Astrocyte (in vitro differentiated cells and primary cell): ENCODE measurements at regions not wholly inside any gene's neighbourhood (a gene's known extent, or its start where the extent isn't known, plus 50 kb on each side); places are given as distances from the start of the nearest gene placed in this dataset.

ENCODE experiments used
- DNase-seq: peaks from one replicate; pipeline ENCODE4 v3.0.0-alpha.2; 2010; ENCODE audit warnings: low read depth
- FAIRE-seq: peaks from 2 replicates; lab custom pipeline; 2011; peaks lifted over from hg19 to GRCh38; lab: Jason Lieb, UNC
- H2AFZ ChIP-seq: 2 replicates; pipeline ENCODE4 v1.6.0; 2012; ENCODE audit warnings: low read depth, low read length, inconsistent platforms
- H3K27ac ChIP-seq: 2 replicates; pipeline ENCODE4 v1.5.1; 2011; ENCODE audit warnings: low read depth, low read length, inconsistent platforms
- H3K27me3 ChIP-seq: 2 replicates; pipeline ENCODE4 v1.6.0; 2011; ENCODE audit warnings: low read length, inconsistent platforms; ENCODE audit not compliant: insufficient read depth
- H3K36me3 ChIP-seq: 2 replicates; pipeline ENCODE4 v1.5.1; 2011; ENCODE audit warnings: low read length, inconsistent platforms; ENCODE audit not compliant: insufficient read depth
- H3K4me1 ChIP-seq: 2 replicates; pipeline ENCODE4 v1.5.1; 2011; ENCODE audit warnings: low read length, inconsistent platforms; ENCODE audit not compliant: insufficient read depth
- H3K4me2 ChIP-seq: 2 replicates; pipeline ENCODE4 v1.6.0; 2012; ENCODE audit warnings: low read length, inconsistent platforms
- H3K4me3 ChIP-seq: 2 replicates; pipeline ENCODE4 v1.5.1; 2011; ENCODE audit warnings: low read depth, mild to moderate bottlenecking, low read length, inconsistent platforms; ENCODE audit not compliant: insufficient read depth
- H3K79me2 ChIP-seq: 2 replicates; pipeline ENCODE4 v1.6.0; 2012; ENCODE audit warnings: mild to moderate bottlenecking, low read length, inconsistent platforms; ENCODE audit not compliant: insufficient read depth
- H3K9ac ChIP-seq: 2 replicates; pipeline ENCODE4 v1.6.0; 2012; ENCODE audit warnings: mild to moderate bottlenecking, low read length, inconsistent platforms
- H3K9me3 ChIP-seq: 2 replicates; pipeline ENCODE4 v1.5.1; 2012; ENCODE audit warnings: low read depth, mild to moderate bottlenecking, low read length, inconsistent platforms; ENCODE audit not compliant: insufficient read depth
- H4K20me1 ChIP-seq: 2 replicates; pipeline ENCODE4 v1.6.0; 2012; ENCODE audit warnings: low read length, inconsistent platforms; ENCODE audit not compliant: insufficient read depth
- H3K27ac Mint-ChIP-seq: one replicate; pipeline ENCODE4 v1.8.0; 2021; ENCODE audit warnings: mild to moderate bottlenecking, mixed read lengths; ENCODE audit not compliant: unreplicated experiment
- H3K27me3 Mint-ChIP-seq: one replicate; pipeline ENCODE4 v1.8.0; 2021; ENCODE audit warnings: low read depth, mixed read lengths; ENCODE audit not compliant: unreplicated experiment
- H3K36me3 Mint-ChIP-seq: one replicate; pipeline ENCODE4 v1.8.0; 2021; ENCODE audit warnings: low read depth, mixed read lengths; ENCODE audit not compliant: unreplicated experiment
- H3K4me1 Mint-ChIP-seq: one replicate; pipeline ENCODE4 v1.8.0; 2021; ENCODE audit warnings: low read depth, mixed read lengths; ENCODE audit not compliant: unreplicated experiment
- H3K4me3 Mint-ChIP-seq: one replicate; pipeline ENCODE4 v1.8.0; 2021; ENCODE audit warnings: mild to moderate bottlenecking, moderate library complexity, mixed read lengths; ENCODE audit not compliant: unreplicated experiment
- H3K9me3 Mint-ChIP-seq: one replicate; pipeline ENCODE4 v1.8.0; 2021; ENCODE audit warnings: mild to moderate bottlenecking, mixed read lengths; ENCODE audit not compliant: unreplicated experiment
- CTCF ChIP-seq: IDR thresholded peaks from 2 replicates; pipeline ENCODE4 v1.5.1; 2011; ENCODE audit warnings: low read depth, mild to moderate bottlenecking, inconsistent platforms, low read length, moderate library complexity; ENCODE audit not compliant: insufficient read depth
- EZH2 ChIP-seq: IDR thresholded peaks from 2 replicates; pipeline ENCODE4 v1.6.1; 2012; ENCODE audit warnings: mild to moderate bottlenecking, low read length, inconsistent platforms; ENCODE audit not compliant: insufficient read depth

- no peaks in the 10 kb centered on the region for H4K20me1 ChIP-seq
- Mint-ChIP-seq H3K4me3 (no peak overlapping the region), H3K9me3 (no peaks in the 10 kb centered on the region), H3K36me3 (no peaks in the 10 kb centered on the region), H3K27me3 (no peaks in the 10 kb centered on the region), H3K4me1 (peaks cover 20% of the 10 kb centered on the region), H3K27ac (peak overlapping the region; percentile 73)
- H3K27me3 ChIP-seq, result no peaks in the 10 kb centered on the region
- DNase-seq (no peak), FAIRE-seq (no peak)
- H3K27ac ChIP-seq, result no peak overlapping the region
- TF ChIP-seq EZH2 (no peak), CTCF (no peak)
- no peaks in the 10 kb centered on the region for H3K36me3 ChIP-seq
- H3K4me2 ChIP-seq, result no peak overlapping the region
- H3K4me3 ChIP-seq, result no peak overlapping the region
- H3K9ac ChIP-seq, result no peak overlapping the region
- H3K4me1 ChIP-seq, result peaks cover 10% of the 10 kb centered on the region
- H3K79me2 ChIP-seq, result no peaks in the 10 kb centered on the region
- no peaks in the 10 kb centered on the region for H3K9me3 ChIP-seq
- H2AFZ ChIP-seq, result no peak overlapping the region
Measured at GRCh38 chr14:53849549-53849948, 107.1 kb downstream of the BMP4 start.

DNA sequence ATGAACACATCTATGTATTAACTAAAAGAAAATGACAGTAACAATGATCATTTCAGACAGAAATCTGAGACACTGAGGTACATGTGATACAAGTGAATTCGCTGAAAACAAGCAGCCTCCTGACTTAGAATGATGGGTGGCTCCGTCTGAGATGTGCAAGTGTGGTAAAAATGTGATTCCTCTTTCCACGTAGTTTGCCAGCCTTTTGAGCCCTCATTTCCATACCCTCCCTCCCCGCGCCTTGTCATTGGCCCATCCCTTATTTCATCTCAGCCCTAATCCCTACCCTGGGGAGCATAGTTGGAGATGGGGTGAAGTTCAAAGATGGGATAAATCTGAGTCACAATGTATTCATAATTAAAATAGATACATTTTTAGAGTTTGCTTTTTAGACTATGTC, 107.8 kb downstream of the BMP4 start:
- no peak overlapping the region for H3K4me3 Mint-ChIP-seq
- Histone ChIP-seq H4K20me1 (no peaks in the 10 kb centered on the region), H3K9me3 (no peaks in the 10 kb centered on the region), H3K36me3 (no peaks in the 10 kb centered on the region), H3K4me2 (no peak overlapping the region), H3K4me3 (no peak overlapping the region), H3K79me2 (no peaks in the 10 kb centered on the region), H2AFZ (no peak overlapping the region), H3K27me3 (no peaks in the 10 kb centered on the region), H3K9ac (no peak overlapping the region), H3K4me1 (peaks cover 10% of the 10 kb centered on the region), H3K27ac (no peak overlapping the region)
- H3K27ac Mint-ChIP-seq, result no peak overlapping the region
- H3K9me3 Mint-ChIP-seq, result no peaks in the 10 kb centered on the region
- TF ChIP-seq EZH2 (no peak), CTCF (no peak)
- FAIRE-seq (no peak), DNase-seq (no peak)
- H3K36me3 Mint-ChIP-seq, result no peaks in the 10 kb centered on the region
- H3K4me1 Mint-ChIP-seq, result peaks cover 20% of the 10 kb centered on the region
- H3K27me3 Mint-ChIP-seq, result no peaks in the 10 kb centered on the region

DNA sequence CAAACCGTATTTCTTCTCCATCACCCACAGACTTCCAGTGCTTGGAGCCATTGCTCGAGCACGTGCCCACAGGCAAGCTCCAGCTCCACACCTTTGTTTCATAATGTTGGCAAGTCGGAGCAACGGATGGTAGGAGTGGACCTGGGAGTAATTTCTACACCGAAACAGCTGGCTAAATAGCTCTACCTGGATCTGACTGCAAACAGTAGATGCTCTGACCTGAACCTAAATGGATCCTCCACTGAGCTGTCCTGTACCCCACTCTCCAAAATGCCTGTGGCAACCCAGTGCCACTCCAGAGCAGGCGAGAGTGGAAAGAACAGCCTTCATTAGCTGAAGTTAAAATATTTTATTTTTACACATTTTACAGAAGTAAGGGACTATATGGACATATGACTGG, 108.7 kb downstream of the BMP4 start:
- H3K27ac Mint-ChIP-seq, result no peak overlapping the region
- DNase-seq (no peak), FAIRE-seq (no peak)
- Histone ChIP-seq H3K36me3 (no peaks in the 10 kb centered on the region), H3K4me3 (no peak overlapping the region), H3K27ac (no peak overlapping the region), H3K4me2 (no peak overlapping the region), H4K20me1 (no peaks in the 10 kb centered on the region), H3K79me2 (no peaks in the 10 kb centered on the region), H3K9ac (no peak overlapping the region), H3K9me3 (no peaks in the 10 kb centered on the region), H3K4me1 (peaks cover 13% of the 10 kb centered on the region), H2AFZ (no peak overlapping the region), H3K27me3 (no peaks in the 10 kb centered on the region)
- peaks cover 23% of the 10 kb centered on the region for H3K4me1 Mint-ChIP-seq
- TF ChIP-seq EZH2, result no peak
- no peak for TF ChIP-seq CTCF
- no peaks in the 10 kb centered on the region for H3K27me3 Mint-ChIP-seq
- no peak overlapping the region for H3K4me3 Mint-ChIP-seq
- H3K36me3 Mint-ChIP-seq, result no peaks in the 10 kb centered on the region
- no peaks in the 10 kb centered on the region for H3K9me3 Mint-ChIP-seq
